Neural crest cell (in vitro differentiated cells): ENCODE measurements at regions not wholly inside any gene's neighbourhood (a gene's known extent, or its start where the extent isn't known, plus 50 kb on each side); places are given as distances from the start of the nearest gene placed in this dataset.

Experiments
- DNase-seq: peaks from one replicate; pipeline ENCODE4 v3.0.0; 2021; ENCODE audit warnings: low read depth, mixed read lengths, low spot score
- H3K27ac Mint-ChIP-seq: one replicate; pipeline ENCODE4 v1.8.0; 2021; ENCODE audit warnings: mild to moderate bottlenecking, mixed read lengths; ENCODE audit not compliant: unreplicated experiment
- H3K27me3 Mint-ChIP-seq: 2 replicates; pipeline ENCODE4 v1.8.0; 2021; ENCODE audit warnings: low read depth, mild to moderate bottlenecking, mixed read lengths
- H3K36me3 Mint-ChIP-seq: 2 replicates; pipeline ENCODE4 v1.8.0; 2021; ENCODE audit warnings: low read depth, mild to moderate bottlenecking, mixed read lengths
- H3K4me1 Mint-ChIP-seq: 2 replicates; pipeline ENCODE4 v1.8.0; 2021; ENCODE audit warnings: mixed read lengths
- H3K4me3 Mint-ChIP-seq: one replicate; pipeline ENCODE4 v1.8.0; 2021; ENCODE audit warnings: mild to moderate bottlenecking, mixed read lengths
- H3K9me3 Mint-ChIP-seq: 2 replicates; pipeline ENCODE4 v1.8.0; 2021; ENCODE audit warnings: mixed read lengths
- CTCF ChIP-seq: fragments of 200-600 bp; sonication (generic); conservative IDR thresholded peaks from 2 replicates; pipeline ENCODE4 v1.5.0; 2021; ENCODE audit warnings: antibody characterized with exemption, mild to moderate bottlenecking

GRCh38 chr2:172285760-172286159, 141.6 kb upstream of the ITGA6 start:
- peak overlapping the region; percentile 95 for H3K27ac Mint-ChIP-seq
- no peaks in the 10 kb centered on the region for H3K9me3 Mint-ChIP-seq
- H3K36me3 Mint-ChIP-seq = no peaks in the 10 kb centered on the region
- H3K4me3 Mint-ChIP-seq = no peak overlapping the region
- H3K27me3 Mint-ChIP-seq = no peaks in the 10 kb centered on the region
- DNase-seq = no peak
- no peak for TF ChIP-seq CTCF
- H3K4me1 Mint-ChIP-seq = peaks cover 44% of the 10 kb centered on the region

GRCh38 chr2:172287190-172287589, 140.2 kb upstream of the ITGA6 start:
- Mint-ChIP-seq H3K36me3 (no peaks in the 10 kb centered on the region), H3K27ac (no peak overlapping the region), H3K27me3 (no peaks in the 10 kb centered on the region), H3K4me3 (no peak overlapping the region), H3K9me3 (no peaks in the 10 kb centered on the region), H3K4me1 (peaks cover 44% of the 10 kb centered on the region)
- no peak for DNase-seq
- TF ChIP-seq CTCF = no peak

- no peaks in the 10 kb centered on the region for H3K36me3 Mint-ChIP-seq
Observed at GRCh38 chr2:172287605-172288315, 139.6 kb upstream of the ITGA6 start.

GRCh38 chr2:172288603-172289002, 138.8 kb upstream of the ITGA6 start:
- Mint-ChIP-seq H3K9me3 (no peaks in the 10 kb centered on the region), H3K27me3 (no peaks in the 10 kb centered on the region), H3K27ac (no peak overlapping the region), H3K4me3 (no peak overlapping the region), H3K36me3 (no peaks in the 10 kb centered on the region), H3K4me1 (peaks cover 36% of the 10 kb centered on the region)
- TF ChIP-seq CTCF = no peak
- DNase-seq = no peak

More at GRCh38 chr2:172287605-172288315, 139.6 kb upstream of the ITGA6 start:
- TF ChIP-seq CTCF = no peak
- no peak overlapping the region for H3K4me3 Mint-ChIP-seq
- no peaks in the 10 kb centered on the region for H3K9me3 Mint-ChIP-seq
- H3K4me1 Mint-ChIP-seq = peaks cover 44% of the 10 kb centered on the region
- H3K27me3 Mint-ChIP-seq = no peaks in the 10 kb centered on the region
- no peak for DNase-seq
- H3K27ac Mint-ChIP-seq = no peak overlapping the region

- Mint-ChIP-seq H3K27ac (no peak overlapping the region), H3K36me3 (no peaks in the 10 kb centered on the region), H3K4me3 (no peak overlapping the region), H3K27me3 (peaks cover 6% of the 10 kb centered on the region), H3K4me1 (peaks cover 4% of the 10 kb centered on the region), H3K9me3 (no peaks in the 10 kb centered on the region)
- TF ChIP-seq CTCF = no peak
- DNase-seq = no peak
Observed at GRCh38 chr2:172293952-172294351, 133.4 kb upstream of the ITGA6 start.
